ENCODE measurements at regions not wholly inside any gene's neighbourhood (a gene's known extent, or its start where the extent isn't known, plus 50 kb on each side); places are given as distances from the start of the nearest gene placed in this dataset.
"Not testable (repeated sequence)": the region's sequence is repeated elsewhere in the genome, so short reads cannot be mapped to it uniquely, and the experiment has no call there.

GRCh38 chr9:102428305-102428704 is 566.8 kb upstream of the CYLC2 start:
- FAIRE-seq, result no peak
- in situ Hi-C loops (cut with HindIII; ENCODE audit: extremely low pct_ligation_motif_present, low pct_unique_long_range_greater_than_20kb) (no loop called here), intact Hi-C loops (cut with micrococcal nuclease; ENCODE audit: unreplicated experiment) (no loop called here)
- no peak overlapping the region for H3K27ac ChIP-seq (ENCODE audit: extremely low read length, insufficient read depth, low read length)
- H4K20me1 ChIP-seq (ENCODE audit: insufficient read depth, low read length), result no peaks in the 10 kb centered on the region
- no peak for DNase-seq (ENCODE audit: low spot score)
- TF ChIP-seq SP1 (IDR thresholded peaks at IDR 0.05) (no peak), SP1 (CRISPR knock-in tag; IDR thresholded peaks at IDR 0.05) (no peak), ZSCAN30 (CRISPR knock-in tag; IDR thresholded peaks at IDR 0.05) (no peak), ZFYVE20 (CRISPR knock-in tag; IDR thresholded peaks at IDR 0.05; ENCODE audit: borderline replicate concordance, low read depth) (no peak)
- POLR2A ChIA-PET, result no interaction called here
- ATAC-seq, result no peak
- no peak overlapping the region for H3K4me3 ChIP-seq (replicated peaks in 1 of 3; ENCODE audit: insufficient read depth in 1 of 3, low read depth in 2 of 3, low read length in 3 of 3)
- no peaks in the 10 kb centered on the region for H3K9me3 ChIP-seq (ENCODE audit: low read length)
- H3K27me3 ChIP-seq (ENCODE audit: control insufficient read depth in 1 of 2, insufficient read depth in 2 of 2, low read length in 2 of 2), result no peaks in the 10 kb centered on the region
- BruUV-seq (replicated peaks), result no TSS peak
- H3K36me3 ChIP-seq (replicated peaks in 1 of 2; ENCODE audit: control insufficient read depth in 1 of 2, insufficient read depth in 2 of 2, low read length in 2 of 2), result no peaks in the 10 kb centered on the region
- no peak overlapping the region for H2AFZ ChIP-seq (ENCODE audit: low read length)
- 47% methylated on average over 4 of the region's 4 CpGs for WGBS (ENCODE audit: low lambda C conversion rate)
- CTCF ChIA-PET (ENCODE audit: low intra/inter-chr PET ratio, low total read pairs), result no interaction called here
- no peak overlapping the region for H3K9ac ChIP-seq (ENCODE audit: insufficient read depth, low read depth, low read length)
- H3K4me1 ChIP-seq (ENCODE audit: insufficient read depth, low read length), result no peaks in the 10 kb centered on the region
- H3K4me2 ChIP-seq (ENCODE audit: low read depth, low read length), result no peak overlapping the region
- H3K79me2 ChIP-seq (ENCODE audit: insufficient read depth, low read length), result no peaks in the 10 kb centered on the region

GRCh38 chr9:102416251-102416650 is 578.9 kb upstream of the CYLC2 start:
- intact Hi-C loops (cut with micrococcal nuclease; ENCODE audit: unreplicated experiment); POLR2A ChIA-PET; CTCF ChIA-PET (ENCODE audit: low intra/inter-chr PET ratio, low total read pairs): not testable (repeated sequence)

More at GRCh38 chr9:102416251-102416650, 578.9 kb upstream of the CYLC2 start:
- H4K20me1 ChIP-seq (ENCODE audit: insufficient read depth, low read length); H3K4me2 ChIP-seq (ENCODE audit: low read depth, low read length); FAIRE-seq; H3K27ac ChIP-seq (ENCODE audit: extremely low read length, insufficient read depth, low read length); H3K79me2 ChIP-seq (ENCODE audit: insufficient read depth, low read length); H3K4me1 ChIP-seq (ENCODE audit: insufficient read depth, low read length); in situ Hi-C loops (cut with HindIII; ENCODE audit: extremely low pct_ligation_motif_present, low pct_unique_long_range_greater_than_20kb); H3K9ac ChIP-seq (ENCODE audit: insufficient read depth, low read depth, low read length); DNase-seq (ENCODE audit: low spot score); H3K4me3 ChIP-seq (replicated peaks in 1 of 3; ENCODE audit: insufficient read depth in 1 of 3, low read depth in 2 of 3, low read length in 3 of 3); H3K27me3 ChIP-seq (ENCODE audit: control insufficient read depth in 1 of 2, insufficient read depth in 2 of 2, low read length in 2 of 2); BruUV-seq (replicated peaks); H2AFZ ChIP-seq (ENCODE audit: low read length); H3K36me3 ChIP-seq (replicated peaks in 1 of 2; ENCODE audit: control insufficient read depth in 1 of 2, insufficient read depth in 2 of 2, low read length in 2 of 2); ATAC-seq: not testable (repeated sequence)
- peaks cover 58% of the 10 kb centered on the region for H3K9me3 ChIP-seq (ENCODE audit: low read length)
- 29% methylated on average over 3 of the region's 3 CpGs for WGBS (ENCODE audit: low lambda C conversion rate)

Measured in HepG2 (cell line).